Naive thymus-derived CD8-positive, alpha-beta T cell (primary cell): ENCODE measurements at regions not wholly inside any gene's neighbourhood (a gene's known extent, or its start where the extent isn't known, plus 50 kb on each side); places are given as distances from the start of the nearest gene placed in this dataset.

Source experiments
- ATAC-seq, 2 donors: fragments of 150-1000 bp; cut with Tn5 transposase in 1 of 2; sonication (Bioruptor Pico), chemical (Tn5 transposase) in 1 of 2; 1 replicate in 1 of 2; 2 replicates in 1 of 2; pipeline ENCODE4 v1.10.0; 2021; ENCODE audit warnings: mild to moderate bottlenecking in 2 of 2, moderate library complexity in 2 of 2
- POLR2A ChIA-PET: fragments of 350-600 bp; sonication (Branson Sonifier 250); formaldehyde crosslinking; loops from one replicate; lab custom pipeline; 2021; ENCODE audit warnings: antibody characterized with exemption; lab: Charles Lee
- DNase-seq, 10 donors: peaks; one replicate each; pipeline versions ENCODE4 v3.0.0 to v3.0.0-alpha.2; 2020 to 2022
- H3K27ac Mint-ChIP-seq, 10 donors: one replicate each; pipeline ENCODE4 v1.8.0; 2020 to 2022; ENCODE audit warnings: mild to moderate bottlenecking in 10 of 10, mixed read lengths in 10 of 10, moderate library complexity in 4 of 10, inconsistent platforms in 1 of 10
- H3K27me3 Mint-ChIP-seq, 5 donors: one replicate each; pipeline ENCODE4 v1.8.0; 2021 to 2022; ENCODE audit warnings: mixed read lengths in 5 of 5
- H3K36me3 Mint-ChIP-seq, 3 donors: one replicate each; pipeline ENCODE4 v1.8.0; 2020 to 2022; ENCODE audit warnings: mixed read lengths in 3 of 3, mild to moderate bottlenecking in 2 of 3, inconsistent platforms in 1 of 3
- H3K4me1 Mint-ChIP-seq, 4 donors: one replicate each; pipeline ENCODE4 v1.8.0; 2021 to 2022; ENCODE audit warnings: mixed read lengths in 4 of 4
- H3K4me3 Mint-ChIP-seq, 10 donors: one replicate each; pipeline ENCODE4 v1.8.0; 2020 to 2022; ENCODE audit warnings: mild to moderate bottlenecking in 10 of 10, mixed read lengths in 10 of 10, moderate library complexity in 6 of 10, inconsistent platforms in 1 of 10
- H3K9me3 Mint-ChIP-seq, 9 donors: one replicate each; pipeline ENCODE4 v1.8.0; 2020 to 2022; ENCODE audit warnings: mixed read lengths in 9 of 9, mild to moderate bottlenecking in 3 of 9, inconsistent platforms in 1 of 9, moderate library complexity in 1 of 9

GRCh38 chr6:25041485-25042035 is 105.8 kb upstream of the RIPOR2 start:
- H3K27ac Mint-ChIP-seq = peak overlapping the region; percentile 90 to 98 (median 94)
- peak; percentile 32 to 53 for ATAC-seq
- no peaks in the 10 kb centered on the region for H3K9me3 Mint-ChIP-seq
- no peaks in the 10 kb centered on the region for H3K36me3 Mint-ChIP-seq
- H3K4me3 Mint-ChIP-seq = peak overlapping the region; percentile 89 to 98 (median 93)
- no peak for DNase-seq
- POLR2A ChIA-PET = interaction anchor here (0.7 to 1.5 kb wide), 3 partner anchors 13 to 103 kb away, joined by 3 to 10 read pairs (median 5); no protein-coding TSS in a partner anchor
- H3K4me1 Mint-ChIP-seq = peaks cover 27 to 70% (median 65%) of the 10 kb centered on the region in 4 donors
- no peaks in the 10 kb centered on the region for H3K27me3 Mint-ChIP-seq

DNA sequence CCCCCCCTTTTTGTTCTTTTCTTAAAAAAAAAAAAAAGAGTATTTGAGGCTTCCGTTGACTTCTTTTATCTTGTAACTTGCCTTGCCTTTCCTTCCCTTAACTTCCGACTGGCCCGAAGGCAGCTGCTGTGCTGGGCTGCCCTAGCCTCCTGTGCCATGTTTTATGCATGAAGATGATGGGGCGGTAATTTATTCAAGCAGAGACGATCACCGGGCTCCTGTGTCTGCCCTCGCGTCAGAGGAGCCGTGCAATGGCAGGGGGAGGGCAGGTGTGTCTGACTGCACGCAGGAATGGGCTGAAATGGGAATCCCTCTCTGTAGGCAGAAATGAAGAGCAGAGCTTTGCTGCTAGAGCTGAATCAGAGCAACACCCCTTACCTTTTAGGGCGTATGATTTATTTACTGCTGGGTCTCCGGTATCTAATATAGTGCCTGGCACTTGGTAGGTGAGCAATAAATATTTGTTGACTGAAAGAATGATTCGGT is 106.3 kb upstream of the RIPOR2 start:
- Mint-ChIP-seq H3K4me1 (peaks cover 27 to 70% (median 62%) of the 10 kb centered on the region in 4 donors), H3K27me3 (no peaks in the 10 kb centered on the region)
- POLR2A ChIA-PET = interaction anchor here (0.7 to 1.6 kb wide), 4 partner anchors 12 to 103 kb away, joined by 3 to 10 read pairs (median 4); no protein-coding TSS in a partner anchor

GRCh38 chr6:25042536-25042935 is 106.8 kb upstream of the RIPOR2 start:
- POLR2A ChIA-PET = interaction anchor here (0.6 to 1.6 kb wide), 4 partner anchors 12 to 277 kb away, joined by 3 to 10 read pairs (median 4); no protein-coding TSS in a partner anchor
- ATAC-seq (peak; percentile 59 to 66), DNase-seq (peak in 5 of 10 donors; percentile 18 to 32 (median 27))
- Mint-ChIP-seq H3K4me1 (peaks cover 27 to 67% (median 58%) of the 10 kb centered on the region in 4 donors), H3K4me3 (peak overlapping the region; percentile 89 to 98 (median 93)), H3K27me3 (no peaks in the 10 kb centered on the region), H3K36me3 (no peaks in the 10 kb centered on the region), H3K27ac (peak overlapping the region; percentile 90 to 98 (median 94)), H3K9me3 (no peaks in the 10 kb centered on the region)

More for the DNA sequence above, 106.3 kb upstream of the RIPOR2 start:
- Mint-ChIP-seq H3K27ac (peak overlapping the region; percentile 90 to 98 (median 94)), H3K9me3 (no peaks in the 10 kb centered on the region), H3K36me3 (no peaks in the 10 kb centered on the region), H3K4me3 (peak overlapping the region; percentile 89 to 98 (median 93))
- peak; percentile 72 to 78 for ATAC-seq
- DNase-seq = peak in 9 of 10 donors; percentile 26 to 73 (median 42)

DNA sequence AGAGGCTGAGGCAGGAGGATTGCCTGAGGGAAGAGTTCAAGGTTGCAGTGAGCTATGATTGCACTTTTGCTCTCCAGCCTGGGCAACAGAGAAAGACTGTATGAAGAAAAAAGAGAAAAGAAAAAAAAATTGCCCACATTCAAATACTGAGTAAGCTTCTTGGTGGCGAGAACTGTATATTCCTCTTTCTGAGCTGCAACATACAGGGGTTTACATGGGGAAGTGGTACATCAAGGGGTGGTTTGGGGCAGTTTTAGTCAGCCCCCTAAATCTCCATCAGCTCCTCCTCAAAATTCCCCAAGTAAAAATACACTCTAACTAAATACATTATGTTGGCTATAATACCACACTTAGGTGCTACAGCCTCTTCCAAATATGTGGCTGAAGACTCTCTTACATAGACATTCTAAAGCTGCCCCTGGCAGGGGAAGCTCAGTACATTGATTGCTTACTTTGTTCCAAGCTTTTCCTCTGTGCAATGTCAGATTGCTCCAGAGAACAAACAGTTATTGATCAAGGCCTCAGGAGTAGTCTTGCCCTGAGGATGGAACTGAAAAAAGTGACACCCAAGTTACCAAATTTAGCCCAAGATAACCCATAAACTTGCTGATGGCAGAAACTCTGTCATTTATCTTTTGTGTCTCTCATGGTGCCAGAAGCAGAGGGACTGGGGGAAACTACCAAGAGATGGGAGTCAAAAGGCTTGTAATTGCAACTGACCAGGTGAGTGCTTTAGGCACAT is 107.4 kb upstream of the RIPOR2 start:
- POLR2A ChIA-PET = interaction anchor here (0.6 to 2.3 kb wide), 5 partner anchors 11 to 276 kb away, joined by 3 to 7 read pairs (median 4); no protein-coding TSS in a partner anchor
- H3K4me1 Mint-ChIP-seq = peaks cover 28 to 61% (median 53%) of the 10 kb centered on the region in 4 donors
- ATAC-seq = no peak
- no peaks in the 10 kb centered on the region for H3K9me3 Mint-ChIP-seq
- H3K27me3 Mint-ChIP-seq = no peaks in the 10 kb centered on the region
- no peak for DNase-seq
- no peaks in the 10 kb centered on the region for H3K36me3 Mint-ChIP-seq
- H3K27ac Mint-ChIP-seq = peak overlapping the region in 7 of 10 donors; percentile 68 to 98 (median 92)
- H3K4me3 Mint-ChIP-seq = peak overlapping the region in 9 of 10 donors; percentile 89 to 98 (median 93)

- H3K4me1 Mint-ChIP-seq = peaks cover 28 to 54% (median 45%) of the 10 kb centered on the region in 4 donors
- no peaks in the 10 kb centered on the region for H3K36me3 Mint-ChIP-seq
- POLR2A ChIA-PET = interaction anchor here (1.0 to 2.3 kb wide), 3 partner anchors 11 to 19 kb away, joined by 3 to 7 read pairs (median 3); no protein-coding TSS in a partner anchor
- no peak overlapping the region for H3K4me3 Mint-ChIP-seq
- H3K27me3 Mint-ChIP-seq = no peaks in the 10 kb centered on the region
- peak overlapping the region in 1 of 10 donors; percentile 20 for H3K27ac Mint-ChIP-seq
- no peaks in the 10 kb centered on the region for H3K9me3 Mint-ChIP-seq
- DNase-seq (no peak), ATAC-seq (no peak)
Measured at GRCh38 chr6:25043892-25044291, 108.1 kb upstream of the RIPOR2 start.

GRCh38 chr6:25046942-25047341 is 111.2 kb upstream of the RIPOR2 start:
- Mint-ChIP-seq H3K27ac (no peak overlapping the region), H3K36me3 (no peaks in the 10 kb centered on the region), H3K4me1 (peaks cover 25 to 54% (median 38%) of the 10 kb centered on the region in 4 donors), H3K27me3 (no peaks in the 10 kb centered on the region), H3K4me3 (no peak overlapping the region), H3K9me3 (no peaks in the 10 kb centered on the region)
- ATAC-seq = no peak
- DNase-seq = no peak
- POLR2A ChIA-PET = no interaction called here

DNA sequence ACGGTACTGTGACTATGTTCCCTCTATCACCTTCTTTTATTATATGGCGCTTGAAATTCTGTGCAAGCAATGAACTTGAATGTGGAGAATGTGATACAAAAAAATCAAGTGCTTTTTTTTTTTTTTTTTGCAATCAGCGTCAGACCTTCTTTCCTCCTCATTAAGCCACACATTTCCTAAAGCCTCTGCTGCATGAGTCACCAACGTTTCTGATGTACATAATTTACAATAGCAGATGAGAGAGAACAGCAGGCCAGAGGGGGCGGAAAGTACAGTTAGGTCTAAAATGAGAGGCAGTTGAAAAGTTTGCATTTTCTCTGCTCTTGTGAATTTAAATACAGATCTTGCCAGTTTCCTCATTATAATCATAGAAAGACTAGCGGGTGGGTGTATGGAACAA is 114.6 kb upstream of the RIPOR2 start:
- Mint-ChIP-seq H3K27ac (peak overlapping the region in 9 of 10 donors; percentile 4 to 88 (median 81)), H3K27me3 (no peaks in the 10 kb centered on the region), H3K9me3 (no peaks in the 10 kb centered on the region), H3K4me1 (peaks cover 15 to 64% (median 48%) of the 10 kb centered on the region in 4 donors), H3K36me3 (no peaks in the 10 kb centered on the region), H3K4me3 (peak overlapping the region in 6 of 10 donors; percentile 13 to 56 (median 48))
- DNase-seq = peak in 8 of 10 donors; percentile 21 to 78 (median 42)
- POLR2A ChIA-PET = interaction anchor here (0.6 to 1.4 kb wide), 2 partner anchors 11 to 89 kb away, joined by 3 read pairs; no protein-coding TSS in a partner anchor
- ATAC-seq = peak; percentile 100

- peak overlapping the region in 2 of 10 donors; percentile 14 to 69 for H3K27ac Mint-ChIP-seq
- no peaks in the 10 kb centered on the region for H3K36me3 Mint-ChIP-seq
- H3K27me3 Mint-ChIP-seq = no peaks in the 10 kb centered on the region
- peaks cover 20 to 70% (median 55%) of the 10 kb centered on the region in 4 donors for H3K4me1 Mint-ChIP-seq
- no peak for ATAC-seq
- DNase-seq = no peak
- POLR2A ChIA-PET = interaction anchor here (0.8 to 1.4 kb wide), 2 partner anchors 12 to 43 kb away, joined by 3 read pairs; no protein-coding TSS in a partner anchor
- H3K9me3 Mint-ChIP-seq = no peaks in the 10 kb centered on the region
- peak overlapping the region in 1 of 10 donors; percentile 46 for H3K4me3 Mint-ChIP-seq
Measured at GRCh38 chr6:25051083-25051482, 115.3 kb upstream of the RIPOR2 start.

DNA sequence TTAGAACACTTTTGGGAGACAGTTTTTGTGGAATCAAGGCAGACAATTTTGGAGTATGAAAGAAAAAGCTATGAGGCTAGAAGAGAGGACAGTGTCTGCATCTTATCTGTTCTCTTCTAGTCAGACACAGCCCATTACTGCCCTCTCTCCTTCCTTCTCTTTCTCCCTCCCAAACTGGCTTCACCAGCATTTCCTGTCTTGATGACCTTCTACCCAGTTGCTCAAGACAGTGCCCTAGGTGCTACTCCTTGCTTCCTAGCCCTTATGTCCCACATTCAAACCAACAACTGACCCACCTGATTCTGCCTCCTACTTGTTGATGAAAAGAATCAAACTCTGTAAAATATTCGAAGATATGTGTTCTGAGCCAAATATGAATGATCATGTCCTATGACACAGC is 116.4 kb upstream of the RIPOR2 start:
- Mint-ChIP-seq H3K27me3 (no peaks in the 10 kb centered on the region), H3K27ac (peak overlapping the region in 1 of 10 donors; percentile 45), H3K9me3 (no peaks in the 10 kb centered on the region), H3K36me3 (no peaks in the 10 kb centered on the region), H3K4me1 (peaks cover 27 to 74% (median 66%) of the 10 kb centered on the region in 4 donors), H3K4me3 (peak overlapping the region in 1 of 10 donors; percentile 14)
- ATAC-seq (no peak), DNase-seq (no peak)
- POLR2A ChIA-PET = no interaction called here

- H3K36me3 Mint-ChIP-seq = no peaks in the 10 kb centered on the region
Measured at GRCh38 chr6:25053875-25054371, 118.2 kb upstream of the RIPOR2 start.

DNA sequence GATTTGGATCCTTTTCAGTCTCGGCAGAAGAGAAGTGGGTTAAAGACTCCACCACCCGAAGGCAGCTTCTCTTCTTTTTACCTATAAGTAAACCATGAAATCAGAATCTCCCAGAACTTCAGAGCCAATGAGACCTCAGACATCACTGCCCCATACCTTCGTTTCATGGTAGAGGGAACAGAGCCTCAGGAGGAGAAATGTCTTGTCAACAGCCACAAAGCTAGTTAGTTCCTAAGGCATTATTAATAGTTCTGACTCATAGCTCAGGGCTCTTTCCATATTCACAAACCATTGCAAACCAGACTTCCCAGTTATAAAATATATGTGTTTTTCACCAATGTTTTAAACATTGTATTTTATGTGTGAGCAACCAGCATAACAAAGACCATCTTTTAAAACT is 118.7 kb upstream of the RIPOR2 start:
- ATAC-seq (no peak), DNase-seq (no peak)
- peaks cover 25 to 78% (median 73%) of the 10 kb centered on the region in 4 donors for H3K4me1 Mint-ChIP-seq
- H3K4me3 Mint-ChIP-seq = peak overlapping the region in 1 of 10 donors; percentile 36
- no peaks in the 10 kb centered on the region for H3K36me3 Mint-ChIP-seq
- no peaks in the 10 kb centered on the region for H3K27me3 Mint-ChIP-seq
- POLR2A ChIA-PET = interaction anchor here (1.0 to 1.3 kb wide), 3 partner anchors 11 to 17 kb away, joined by 3 to 5 read pairs (median 3); no protein-coding TSS in a partner anchor
- H3K9me3 Mint-ChIP-seq = no peaks in the 10 kb centered on the region
- H3K27ac Mint-ChIP-seq = peak overlapping the region in 3 of 10 donors; percentile 11 to 58 (median 39)

More at GRCh38 chr6:25053875-25054371, 118.2 kb upstream of the RIPOR2 start:
- POLR2A ChIA-PET = interaction anchor here (0.5 to 1.3 kb wide), 4 partner anchors 9 to 31 kb away, joined by 3 to 5 read pairs (median 3); no protein-coding TSS in a partner anchor
- Mint-ChIP-seq H3K4me1 (peaks cover 25 to 81% (median 74%) of the 10 kb centered on the region in 4 donors), H3K27me3 (no peaks in the 10 kb centered on the region), H3K9me3 (no peaks in the 10 kb centered on the region), H3K27ac (peak overlapping the region in 1 of 10 donors; percentile 39), H3K4me3 (no peak overlapping the region)
- DNase-seq (no peak), ATAC-seq (no peak)

GRCh38 chr6:25056130-25056529 is 120.4 kb upstream of the RIPOR2 start:
- H3K4me3 Mint-ChIP-seq = peak overlapping the region; percentile 53 to 85 (median 76)
- peak overlapping the region; percentile 78 to 98 (median 94) for H3K27ac Mint-ChIP-seq
- POLR2A ChIA-PET = interaction anchor here (0.8 to 1.7 kb wide), 3 partner anchors 17 to 29 kb away, joined by 3 to 4 read pairs (median 3); no protein-coding TSS in a partner anchor
- DNase-seq (peak in 9 of 10 donors; percentile 29 to 87 (median 66)), ATAC-seq (peak; percentile 94 to 98)
- H3K9me3 Mint-ChIP-seq = no peaks in the 10 kb centered on the region
- no peaks in the 10 kb centered on the region for H3K36me3 Mint-ChIP-seq
- peaks cover 16 to 61% (median 56%) of the 10 kb centered on the region in 4 donors for H3K4me1 Mint-ChIP-seq
- H3K27me3 Mint-ChIP-seq = no peaks in the 10 kb centered on the region
